K562 (cell line): ENCODE measurements at regions not wholly inside any gene's neighbourhood (a gene's known extent, or its start where the extent isn't known, plus 50 kb on each side); places are given as distances from the start of the nearest gene placed in this dataset.

ENCODE experiments used
- ATAC-seq: fragments of 200-7000 bp; cut with Tn5 transposase; 3 replicates; pipeline ENCODE4 v1.9.1; 2020; ENCODE audit warnings: moderate library complexity
- BruUV-seq: library from RNA; stranded (reverse); fragments of 400-500 nt; replicated peaks from 2 replicates; lab custom pipeline; 2021; lab: Mats Ljungman, UMichigan
- CTCF ChIA-PET: fragments of 300-600 bp; formaldehyde crosslinking; extraction: SDS; loops from one replicate; lab custom pipeline; 2021; ENCODE audit warnings: low intra/inter-chr PET ratio; lab: Yijun Ruan, JAX
- POLR2A ChIA-PET: fragments of 300-600, 350-650 bp; sonication (Branson Sonifier 250); formaldehyde crosslinking; extraction: SDS; loops from one replicate; lab custom pipeline; 2021; ENCODE audit warnings: antibody characterized with exemption, inconsistent platforms; lab: Yijun Ruan, JAX
- DNase-seq, 4 experiments: peaks; one replicate each; pipeline versions ENCODE4 v3.0.0 to v3.0.0-alpha.2; 2011 to 2018; ENCODE audit warnings: low spot score in 3 of 4, mixed read lengths in 3 of 4; ENCODE audit errors: extremely low read depth in 1 of 4
- FAIRE-seq: peaks from 2 replicates; lab custom pipeline; 2011; peaks lifted over from hg19 to GRCh38; lab: Jason Lieb, UNC
- H2AFZ ChIP-seq: 2 replicates; pipeline ENCODE4 v1.6.0; 2011; ENCODE audit warnings: low read depth, low read length, control low read depth, inconsistent platforms
- H3K27ac ChIP-seq: fragments of 200-600 bp; 3 replicates; pipeline ENCODE4 v1.8.0; 2011; ENCODE audit warnings: low read depth, mild to moderate bottlenecking, control low read depth, inconsistent platforms, low read length, moderate library complexity, mixed read lengths; ENCODE audit errors: extremely low read depth
- H3K27me3 ChIP-seq, 2 experiments: fragments of 300-600 bp in 1 of 2; 2 replicates in 1 of 2; 3 replicates in 1 of 2; pipeline versions ENCODE4 v1.6.0 to v1.8.0; 2011; ENCODE audit warnings: inconsistent platforms in 2 of 2, low read length in 2 of 2, mild to moderate bottlenecking in 1 of 2, mixed read lengths in 1 of 2, moderate library complexity in 1 of 2; ENCODE audit not compliant: control insufficient read depth in 2 of 2, insufficient read depth in 2 of 2
- H3K36me3 ChIP-seq: fragments of 300-600 bp; 3 replicates; pipeline ENCODE4 v1.8.0; 2011; ENCODE audit warnings: mild to moderate bottlenecking, low read length, inconsistent platforms; ENCODE audit not compliant: control insufficient read depth, insufficient read depth
- H3K4me1 ChIP-seq, 2 experiments: fragments of 200-600 bp in 1 of 2; replicated peaks in 1 of 2; 2 replicates in 1 of 2; 3 replicates in 1 of 2; pipeline versions ENCODE4 v1.5.1 to v1.8.0; 2011; ENCODE audit warnings: inconsistent platforms in 2 of 2, low read length in 2 of 2, mild to moderate bottlenecking in 1 of 2, mixed read lengths in 1 of 2, moderate library complexity in 1 of 2; ENCODE audit not compliant: control insufficient read depth in 2 of 2, insufficient read depth in 2 of 2
- H3K4me2 ChIP-seq: 2 replicates; pipeline ENCODE4 v1.6.1; 2011; ENCODE audit warnings: low read length, control low read depth, inconsistent platforms, mixed read lengths; ENCODE audit not compliant: insufficient read depth
- H3K4me3 ChIP-seq: fragments of 200-600 bp; sonication (generic), shearing (Covaris generic); 2 replicates; pipeline ENCODE4 v1.5.1; 2016; ENCODE audit warnings: control low read depth, inconsistent platforms
- H3K79me2 ChIP-seq: fragments of 200-600 bp; 3 replicates; pipeline ENCODE4 v1.8.0; 2011; ENCODE audit warnings: low read length, inconsistent platforms; ENCODE audit not compliant: control insufficient read depth, insufficient read depth
- H3K9ac ChIP-seq, 2 experiments: 2 replicates each; pipeline versions ENCODE4 v1.6.0 to v1.6.1; 2011; ENCODE audit warnings: low read depth in 2 of 2, low read length in 2 of 2, control low read depth in 1 of 2, inconsistent platforms in 1 of 2, mild to moderate bottlenecking in 1 of 2, mixed read lengths in 1 of 2; ENCODE audit not compliant: insufficient read depth in 1 of 2
- H3K9me1 ChIP-seq: one replicate; pipeline ENCODE4 v1.6.0; 2011; ENCODE audit warnings: inconsistent platforms, mild to moderate bottlenecking, low read length, moderate library complexity; ENCODE audit not compliant: control insufficient read depth, insufficient read depth
- H3K9me3 ChIP-seq: replicated peaks from 2 replicates; pipeline ENCODE4 v1.5.1; 2011; ENCODE audit warnings: low read depth, low read length, inconsistent platforms; ENCODE audit not compliant: control insufficient read depth, insufficient read depth
- H4K20me1 ChIP-seq: replicated peaks from 2 replicates; pipeline ENCODE4 v1.6.1; 2011; ENCODE audit warnings: low read length, inconsistent platforms, mixed read lengths; ENCODE audit not compliant: control insufficient read depth, insufficient read depth
- CREBBP ChIP-seq: IDR thresholded peaks from one replicate; pipeline ENCODE4 v1.6.1; 2012; ENCODE audit warnings: low read depth, mild to moderate bottlenecking, control low read depth, inconsistent platforms, low read length
- FOXO4 ChIP-seq: fragments of 450-650 bp; formaldehyde crosslinking; IDR thresholded peaks from 2 replicates; pipeline ENCODE4 v1.4.0; 2020; ENCODE audit warnings: mild to moderate bottlenecking, moderate library complexity
- HDAC2 ChIP-seq: fragments of 450-650 bp; IDR thresholded peaks from 2 replicates; pipeline ENCODE4 v1.6.1; 2016; ENCODE audit warnings: mild to moderate bottlenecking
- MAZ ChIP-seq, 2 experiments: fragments of 450-650 bp in 1 of 2; sonication (generic) in 1 of 2; formaldehyde crosslinking; IDR thresholded peaks in 1 of 2; conservative IDR thresholded peaks in 1 of 2; 2 replicates each; pipeline versions ENCODE4 v1.4.0 to v1.5.0; 2020; ENCODE audit warnings: mild to moderate bottlenecking in 1 of 2, missing genetic modification reagents in 1 of 2
- MYBL2 ChIP-seq, 2 experiments: fragments of 450-650 bp in 1 of 2; sonication (generic) in 1 of 2; formaldehyde crosslinking in 1 of 2; IDR thresholded peaks; 2 replicates each; pipeline versions ENCODE4 v1.6.1 to v1.8.1; 2017 to 2022; ENCODE audit warnings: borderline replicate concordance in 1 of 2, inconsistent platforms in 1 of 2, low read depth in 1 of 2, mild to moderate bottlenecking in 1 of 2, missing genetic modification reagents in 1 of 2, moderate library complexity in 1 of 2
- NUFIP1 ChIP-seq: fragments of 450-650 bp; IDR thresholded peaks from 2 replicates; pipeline ENCODE4 v1.6.1; 2018; ENCODE audit not compliant: partially characterized antibody
- RNF2 ChIP-seq: sonication (generic); IDR thresholded peaks from 2 replicates; pipeline ENCODE4 v1.6.1; 2016
- SIX5 ChIP-seq, 2 experiments: IDR thresholded peaks; 2 replicates each; pipeline ENCODE4 v1.6.1; 2011; ENCODE audit warnings: low read length in 2 of 2, borderline replicate concordance in 1 of 2, low read depth in 1 of 2, mild to moderate bottlenecking in 1 of 2, moderate library complexity in 1 of 2; ENCODE audit not compliant: insufficient read depth in 1 of 2
- ZSCAN32 ChIP-seq: fragments of 450-650 bp; formaldehyde crosslinking; IDR thresholded peaks from 2 replicates; pipeline ENCODE4 v1.4.0; 2020; ENCODE audit warnings: mild to moderate bottlenecking, moderate library complexity
- WGBS: fragments of 100-300 bp; shearing (Covaris generic); methylation state at CpG from one replicate; pipeline ENCODE4 v1.1.6; 2016; ENCODE audit warnings: low coverage, mixed read lengths; ENCODE audit not compliant: insufficient coverage; ENCODE audit errors: missing lambda C conversion rate; 5-methylcytosine and 5-hydroxymethylcytosine counted together
- in situ Hi-C: fragments of 300-500 bp; cut with MboI; formaldehyde crosslinking; loops from 4 replicates; pipeline ENCODE4 v1.15.0; 2018; ENCODE audit warnings: inconsistent platforms, mixed read lengths
- intact Hi-C: fragments of 100-400 bp; cut with micrococcal nuclease; formaldehyde crosslinking; loops from 2 replicates; pipeline ENCODE4 v1.14.2; 2022

- BruUV-seq = no TSS peak
- Histone ChIP-seq H3K9me3 (no peaks in the 10 kb centered on the region), H3K4me3 (no peak overlapping the region), H3K27me3 (no peaks in the 10 kb centered on the region; a peak in 1 of 5 replicates), H3K9ac (no peak overlapping the region), H2AFZ (no peak overlapping the region), H4K20me1 (no peaks in the 10 kb centered on the region), H3K9me1 (no peaks in the 10 kb centered on the region), H3K27ac (no peak overlapping the region), H3K4me1 (no peaks in the 10 kb centered on the region), H3K79me2 (no peaks in the 10 kb centered on the region), H3K36me3 (no peaks in the 10 kb centered on the region), H3K4me2 (no peak overlapping the region)
- in situ Hi-C loops = no loop called here
- WGBS = 0% methylated on average over 4 of the region's 4 CpGs
- intact Hi-C loops = no loop called here
- DNase-seq (no peak), ATAC-seq (no peak)
- CTCF ChIA-PET = no interaction called here
- TF ChIP-seq ZSCAN32 (CRISPR knock-in tag) = no peak
- TF ChIP-seq CREBBP = no peak
- no peak for TF ChIP-seq SIX5 (IDR thresholded peaks at IDR 0.05; ENCODE audit: borderline replicate concordance in 1 of 2, insufficient read depth in 1 of 2, low read depth in 1 of 2, low read length in 2 of 2)
- TF ChIP-seq FOXO4 (CRISPR knock-in tag) = no peak
- no peak for TF ChIP-seq MYBL2 (IDR thresholded peaks at IDR 0.05; ENCODE audit: low read depth)
- no peak for TF ChIP-seq MYBL2 (CRISPR knock-in tag; IDR thresholded peaks at IDR 0.05; ENCODE audit: borderline replicate concordance)
- no peak for TF ChIP-seq HDAC2
- TF ChIP-seq MAZ (CRISPR knock-in tag; conservative IDR thresholded peaks at IDR 0.05 in 1 of 2, IDR thresholded peaks at IDR 0.05 in 1 of 2) = no peak
- no peak for TF ChIP-seq NUFIP1
- TF ChIP-seq RNF2 = no peak
- TF ChIP-seq, all 486 proteins: peak for 0
- POLR2A ChIA-PET = interaction anchor here (0.7 kb wide), 1 partner anchor 353 kb away, joined by 3 read pairs; no protein-coding TSS in a partner anchor
- no peak for FAIRE-seq
Measured at GRCh38 chr11:116173506-116173905, 599.3 kb downstream of the BUD13 start.
